ENCODE measurements at regions not wholly inside any gene's neighbourhood (a gene's known extent, or its start where the extent isn't known, plus 50 kb on each side); places are given as distances from the start of the nearest gene placed in this dataset.
"Not testable (repeated sequence)": the region's sequence is repeated elsewhere in the genome, so short reads cannot be mapped to it uniquely, and the experiment has no call there.

DNA sequence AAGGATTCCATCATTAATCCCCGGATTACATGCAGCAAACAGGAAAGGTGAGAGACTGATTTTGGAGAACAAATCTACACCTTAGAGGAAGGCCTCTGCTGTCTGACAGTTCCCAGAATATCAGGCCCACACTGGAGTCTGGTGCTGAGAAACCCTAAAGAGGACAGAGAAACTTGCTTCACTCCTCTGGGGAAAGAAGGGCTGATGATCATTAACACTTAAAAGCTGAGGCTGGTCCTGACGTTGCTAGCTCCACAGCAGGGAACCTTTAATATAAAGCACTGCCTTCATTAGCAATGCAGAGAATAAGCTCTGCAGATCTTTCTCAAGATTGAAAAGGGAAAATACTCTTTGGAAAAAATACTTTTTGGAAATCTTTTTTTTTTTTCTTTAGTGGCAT is 1472.4 kb upstream of the GOT2 start:
- DNase-seq, result no peak

DNA sequence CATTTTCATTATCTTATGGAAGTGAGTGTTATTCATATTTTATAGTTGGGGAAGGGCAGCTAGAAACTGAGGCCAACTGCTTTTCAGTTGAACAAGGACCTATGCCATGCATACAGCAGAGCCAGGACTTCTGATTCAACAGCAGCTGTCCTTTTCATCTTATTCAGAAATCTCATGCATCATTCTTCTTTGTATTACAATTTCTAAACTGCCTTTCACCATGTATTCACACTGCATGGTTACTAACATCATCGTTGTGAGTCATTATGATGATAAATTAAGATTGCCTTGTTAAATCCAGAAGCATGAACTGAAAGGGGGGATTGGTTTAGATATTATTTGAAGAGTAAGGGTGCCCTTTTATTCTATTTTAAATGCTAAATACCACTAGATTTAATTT is 1470.1 kb upstream of the GOT2 start:
- no peak for DNase-seq

DNA sequence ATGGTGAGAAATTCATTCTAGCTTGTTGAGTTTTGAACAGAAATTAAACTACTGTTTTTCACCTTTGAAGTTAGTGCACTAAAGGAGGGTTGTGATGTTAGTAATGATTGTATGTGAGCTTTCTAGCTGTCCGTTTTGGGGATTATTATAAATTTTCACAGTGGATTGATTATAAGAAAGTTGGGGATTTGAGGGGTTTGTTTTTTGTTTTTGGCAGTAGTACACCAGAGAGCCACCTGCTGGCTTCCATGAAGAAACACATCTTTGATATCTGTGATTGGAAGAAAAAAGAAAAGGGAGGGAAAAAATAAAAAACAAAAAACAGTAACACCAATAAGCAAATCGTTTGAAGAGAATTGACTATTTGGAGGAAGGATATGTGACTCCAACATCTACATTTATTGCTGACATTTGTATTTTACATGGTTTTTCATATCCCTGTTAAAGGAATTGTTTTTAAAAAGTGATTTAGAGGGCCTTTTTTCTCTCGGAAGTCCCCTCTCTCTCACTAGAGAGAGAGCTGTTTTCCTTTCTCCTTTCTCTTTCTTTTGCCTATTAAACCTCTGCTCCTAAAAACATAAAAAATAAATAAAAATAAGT is 1469.5 kb upstream of the GOT2 start:
- DNase-seq, result no peak

DNA sequence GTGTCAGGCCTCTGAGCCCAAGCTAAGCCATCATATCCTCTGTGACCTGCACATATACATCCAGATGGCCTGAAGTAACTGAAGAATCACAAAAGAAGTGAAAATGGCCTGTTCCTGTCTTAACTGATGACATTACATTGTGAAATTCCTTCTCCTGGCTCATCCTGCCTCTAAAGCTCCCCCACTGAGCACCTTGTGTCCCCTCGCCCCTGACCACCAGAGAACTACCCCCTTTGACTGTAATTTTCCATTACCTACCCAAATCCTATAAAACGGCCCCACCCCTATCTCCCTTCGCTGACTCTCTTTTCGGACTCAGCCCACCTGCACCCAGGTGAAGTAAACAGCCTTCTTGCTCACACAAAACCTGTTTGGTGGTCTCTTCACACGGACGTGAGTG is 1466.6 kb upstream of the GOT2 start:
- DNase-seq, result not testable (repeated sequence)

DNA sequence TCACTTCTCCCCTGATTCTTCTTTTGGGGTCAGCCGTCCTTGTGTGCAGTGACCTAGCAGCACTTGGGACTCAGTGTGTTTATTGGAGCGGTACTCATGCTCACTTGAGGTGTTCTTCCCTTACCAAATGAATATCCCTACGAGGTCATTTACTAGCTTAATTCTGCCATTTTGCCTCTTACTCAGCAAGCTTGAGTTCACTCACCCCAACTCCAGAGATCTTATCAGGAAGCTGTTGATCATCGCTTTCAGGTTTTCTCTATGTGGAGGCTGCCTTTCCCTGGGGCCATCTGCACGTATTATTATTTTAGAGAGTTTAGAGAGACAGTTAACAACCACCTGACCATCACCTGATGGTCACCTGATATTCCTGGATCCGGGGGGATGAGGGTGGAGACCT is 1466.0 kb upstream of the GOT2 start:
- DNase-seq, result no peak

DNA sequence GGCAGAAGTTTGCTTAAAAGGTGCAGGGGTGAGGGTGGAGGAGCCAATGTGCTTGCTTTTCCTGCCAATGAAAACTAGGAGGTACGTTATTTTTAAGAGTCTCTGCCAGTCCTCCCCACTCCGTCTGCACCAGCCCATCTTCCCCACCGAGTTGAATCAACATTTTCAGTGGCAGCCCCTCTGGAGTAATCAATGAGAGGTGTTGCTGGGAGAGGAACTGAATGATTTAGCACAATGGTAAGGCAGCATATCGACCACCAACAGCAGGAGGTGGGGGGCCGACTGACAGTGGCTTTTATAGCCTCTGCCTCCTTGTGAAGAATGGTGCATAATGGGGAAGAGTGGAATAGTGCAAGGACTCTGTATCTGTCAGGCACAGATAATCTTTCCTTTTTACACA is 1465.0 kb upstream of the GOT2 start:
- DNase-seq, result no peak

DNA sequence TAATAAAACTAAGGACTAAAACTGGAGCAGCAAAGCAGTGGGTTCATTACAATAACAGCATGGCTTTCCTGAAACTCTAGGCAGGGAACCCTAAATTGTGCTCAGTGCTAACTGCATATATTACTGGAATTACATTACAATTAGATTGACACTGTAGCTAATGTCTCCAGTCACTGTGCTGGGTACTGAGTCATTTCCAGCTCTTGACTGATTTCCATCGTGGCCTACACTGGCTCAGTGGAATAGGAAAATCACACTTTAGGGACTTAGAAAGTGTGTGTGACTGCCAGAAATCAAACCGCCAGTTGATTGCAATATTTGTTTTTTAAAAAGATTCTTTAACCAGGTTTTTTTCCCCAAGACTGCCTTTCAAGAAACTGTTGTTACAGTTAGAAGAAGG is 1447.4 kb upstream of the GOT2 start:
- no peak for DNase-seq

DNA sequence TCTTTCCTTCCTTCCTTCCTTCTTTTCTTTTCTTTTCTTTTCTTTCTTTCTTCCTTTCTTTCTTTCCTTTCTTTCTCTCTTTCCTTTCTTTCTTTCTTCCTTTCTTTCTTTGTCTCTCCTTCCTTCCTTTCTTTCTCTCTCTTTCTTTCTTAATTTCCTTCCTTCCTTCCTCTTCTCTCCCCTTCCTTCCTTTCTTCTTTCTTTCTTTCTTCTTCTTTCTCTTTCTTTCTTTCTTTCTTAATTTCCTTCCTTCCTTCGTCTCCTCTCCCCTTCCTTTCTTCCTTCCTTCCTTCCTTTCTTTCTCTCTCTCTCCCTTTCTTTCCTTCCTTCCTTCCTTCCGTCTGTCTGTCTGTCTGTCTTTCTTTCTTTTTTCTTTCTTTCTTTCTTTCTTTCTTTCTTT is 1446.5 kb upstream of the GOT2 start:
- DNase-seq, result no peak

DNA sequence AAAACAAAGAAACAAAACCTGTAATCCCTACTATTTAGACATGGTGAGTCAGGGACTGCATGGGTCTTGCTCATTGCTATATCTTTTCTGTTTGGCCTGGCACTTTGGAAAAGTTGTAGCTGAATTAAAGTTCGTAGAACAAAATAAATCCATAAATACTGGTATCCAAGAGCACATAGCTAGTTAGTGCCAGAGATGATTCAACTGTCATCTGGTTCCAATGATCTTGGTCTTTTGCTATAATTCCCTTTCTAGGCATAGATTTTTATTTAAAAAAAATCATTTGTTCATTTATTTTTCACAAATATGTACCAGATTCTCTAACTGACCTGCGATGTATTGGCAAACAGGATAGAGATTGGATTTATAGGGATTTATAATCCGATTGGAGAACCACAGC is 1436.1 kb upstream of the GOT2 start:
- DNase-seq, result no peak

DNA sequence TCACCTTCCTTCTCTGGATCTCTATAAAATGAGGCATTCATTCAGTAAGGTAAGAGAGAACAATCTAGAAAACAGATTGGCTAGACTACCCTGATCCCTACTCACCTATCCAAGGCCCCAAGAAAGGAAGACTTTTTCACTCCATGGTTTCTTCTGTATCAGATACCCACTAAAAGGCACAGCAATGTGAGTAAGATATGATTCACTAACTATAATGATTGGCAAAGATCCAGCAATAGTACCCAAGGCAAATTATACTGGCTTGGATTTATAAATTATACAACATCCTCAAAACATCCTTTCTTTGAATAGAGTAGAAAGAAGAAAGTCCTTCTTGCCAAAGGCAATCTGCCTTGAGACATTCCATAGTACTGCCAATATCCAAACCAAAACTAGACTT is 1432.0 kb upstream of the GOT2 start:
- no peak for DNase-seq

DNA sequence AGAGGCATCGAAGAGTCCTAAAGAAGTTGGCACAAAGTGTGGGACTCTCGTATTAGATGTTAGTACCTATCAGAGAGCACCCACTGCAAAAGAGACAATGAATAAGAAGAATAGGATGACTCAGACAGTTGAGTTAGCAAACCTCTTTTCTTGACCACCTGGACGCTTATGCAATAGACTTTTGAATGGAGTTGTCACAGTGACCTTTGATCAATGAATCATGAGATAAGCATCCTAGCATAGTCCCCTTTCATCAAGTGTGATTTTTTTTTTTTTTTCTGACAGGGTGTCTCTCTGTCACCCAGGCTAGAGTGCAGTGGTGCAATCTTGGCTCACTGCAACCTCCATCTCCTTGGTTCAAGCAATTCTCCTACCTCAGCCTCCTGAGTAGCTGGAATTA is 1417.9 kb upstream of the GOT2 start:
- no peak for DNase-seq

DNA sequence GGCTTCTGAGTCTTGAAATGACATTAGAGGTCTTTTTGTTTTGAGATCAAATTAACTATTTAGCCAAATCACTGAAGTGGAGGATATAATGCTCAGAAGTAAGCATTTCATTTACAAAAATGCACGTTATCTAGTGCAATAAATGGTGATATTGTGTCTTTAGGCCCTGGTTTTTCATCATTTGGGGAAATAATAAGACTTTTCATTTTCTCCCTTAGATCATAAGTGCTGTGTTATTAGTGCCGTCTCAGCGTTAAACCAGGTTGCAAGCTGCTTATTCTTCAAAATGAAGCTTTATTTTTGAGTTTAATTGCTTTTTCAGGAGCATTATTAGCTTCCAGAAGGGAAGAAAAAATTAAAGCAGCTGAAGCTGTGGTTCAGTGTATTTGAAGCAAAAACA is 1416.8 kb upstream of the GOT2 start:
- no peak for DNase-seq

DNA sequence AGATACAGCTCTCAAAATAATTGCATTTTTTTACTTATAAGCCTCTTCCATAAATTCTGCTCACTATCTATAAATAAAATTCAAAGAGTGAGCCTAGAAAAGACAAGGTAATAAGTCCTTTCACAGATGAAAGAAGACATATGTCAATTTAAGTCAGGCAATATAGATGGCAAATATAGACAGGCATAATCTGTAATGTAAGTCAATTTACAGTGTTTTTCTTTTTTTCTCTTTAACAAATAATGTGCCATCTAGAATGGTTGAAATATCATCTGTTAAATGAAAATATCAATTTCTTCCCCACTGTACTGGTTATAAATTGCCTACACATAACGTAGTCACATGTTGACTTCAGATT is 1409.2 kb upstream of the GOT2 start:
- DNase-seq, result no peak

DNA sequence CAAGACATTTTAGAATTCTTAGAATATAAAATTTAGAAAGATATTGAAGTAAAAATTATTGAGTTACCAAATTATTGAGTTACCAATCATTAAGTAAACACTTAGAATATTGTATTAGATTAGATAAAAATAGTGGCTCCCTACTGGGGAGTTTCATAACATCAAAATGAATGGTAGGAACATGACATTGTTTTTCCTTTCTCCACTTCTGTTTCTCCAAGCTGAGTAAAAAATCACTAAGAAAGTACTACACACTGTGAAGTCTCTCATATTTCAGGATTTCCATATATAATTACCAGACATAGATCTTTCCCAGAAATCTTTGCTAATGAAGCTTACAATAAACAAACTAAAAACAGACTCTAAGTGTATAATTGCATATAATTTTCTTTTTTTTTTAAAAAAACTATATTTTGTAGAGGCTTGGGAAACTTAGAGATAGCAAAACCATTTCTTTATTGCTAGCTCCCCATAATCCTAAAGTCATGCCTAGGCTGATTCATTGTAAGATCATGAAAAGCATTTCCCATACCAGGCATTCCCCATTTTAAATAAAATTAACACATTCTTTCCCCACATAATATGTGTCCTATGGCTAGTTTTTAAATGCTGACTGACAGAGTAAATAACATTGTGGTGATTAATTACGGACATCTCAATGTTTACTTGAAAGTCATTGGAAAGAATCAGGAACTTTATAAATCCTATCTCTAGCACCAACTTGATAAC is 1408.7 kb upstream of the GOT2 start:
- no peak for DNase-seq

DNA sequence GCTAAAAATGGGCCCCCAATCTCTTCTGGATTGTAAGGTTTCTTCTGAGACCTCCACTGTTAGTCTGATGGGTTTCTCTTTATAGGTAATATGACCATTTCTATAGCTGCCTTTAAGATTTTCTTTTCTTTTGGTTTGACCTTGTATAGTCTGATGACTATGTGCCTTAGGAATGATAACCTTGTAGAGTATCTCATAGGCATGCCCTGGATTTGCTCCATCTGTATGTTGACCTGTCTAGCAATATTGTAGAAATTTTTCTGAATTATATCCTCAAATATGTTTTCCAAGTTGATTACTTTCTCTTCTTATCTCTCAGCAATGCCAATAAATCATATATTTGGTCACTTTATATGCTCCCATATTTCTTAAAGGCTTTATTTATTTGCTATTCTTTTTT is 1403.8 kb upstream of the GOT2 start:
- no peak for DNase-seq

DNA sequence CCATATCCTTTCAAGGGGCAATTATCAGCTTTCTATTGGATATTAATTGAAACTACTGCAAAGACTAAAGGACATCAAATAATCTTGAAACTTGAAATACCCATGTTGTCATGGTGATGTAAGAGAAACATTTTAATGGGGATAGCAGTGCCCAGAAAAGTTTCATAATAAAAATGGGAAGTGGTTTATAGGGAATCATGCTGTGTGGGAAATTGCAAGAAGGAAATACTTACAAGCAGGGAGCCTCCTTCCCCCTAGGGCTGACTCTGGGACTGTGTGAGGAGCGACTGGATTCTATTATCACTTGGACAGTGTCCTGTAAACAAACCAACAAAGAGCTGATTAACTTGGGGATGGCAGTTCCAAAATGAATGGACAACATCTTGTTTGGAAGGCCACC is 1393.1 kb upstream of the GOT2 start:
- no peak for DNase-seq

DNA sequence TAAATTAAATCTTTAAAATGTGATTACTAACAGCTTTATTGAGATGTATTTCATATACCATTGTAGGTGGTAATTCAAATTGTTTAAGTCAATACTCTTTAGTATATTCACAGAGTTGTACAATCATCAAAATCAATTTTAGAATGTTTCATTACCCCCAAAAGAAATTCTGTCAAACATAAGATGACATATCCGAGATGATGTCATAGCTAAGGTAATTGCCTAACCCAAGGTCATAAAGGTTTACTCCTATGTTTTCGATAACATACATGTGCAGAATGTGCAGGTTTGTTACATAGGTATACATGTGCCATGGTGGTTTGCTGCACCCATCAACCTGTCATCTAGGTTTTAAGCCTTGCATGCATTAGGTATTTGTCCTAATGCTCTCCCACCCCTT is 1392.0 kb upstream of the GOT2 start:
- DNase-seq, result not testable (repeated sequence)

DNA sequence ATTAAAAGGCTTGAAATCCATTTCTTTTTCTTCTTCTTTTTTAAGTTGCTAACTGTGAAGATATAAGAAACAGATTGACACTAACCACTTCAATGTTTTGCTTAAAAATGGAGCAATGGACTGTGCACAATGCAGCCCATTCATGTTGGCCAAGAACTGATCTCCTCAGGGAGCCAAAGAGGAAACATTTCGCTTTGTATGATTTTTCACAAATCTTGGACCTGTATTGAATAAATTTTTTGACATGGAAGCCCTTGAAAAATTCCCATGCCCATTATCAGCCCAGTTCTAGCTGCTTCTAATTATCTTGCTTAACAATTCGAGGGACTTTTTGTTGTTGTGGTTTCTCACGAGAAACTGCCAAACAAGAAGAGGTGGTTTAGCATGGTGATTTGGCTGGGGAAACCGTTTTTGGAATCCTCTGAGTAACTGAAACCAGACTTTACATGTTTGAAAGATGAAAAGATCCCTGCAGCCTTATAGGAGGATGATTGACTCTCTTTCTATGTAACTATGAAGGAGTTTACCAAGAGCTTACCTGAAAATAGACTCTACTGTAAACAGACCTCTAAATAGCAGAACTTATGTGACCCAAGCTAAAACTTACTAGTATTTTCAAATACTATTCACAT is 1389.4 kb upstream of the GOT2 start:
- DNase-seq, result no peak

DNA sequence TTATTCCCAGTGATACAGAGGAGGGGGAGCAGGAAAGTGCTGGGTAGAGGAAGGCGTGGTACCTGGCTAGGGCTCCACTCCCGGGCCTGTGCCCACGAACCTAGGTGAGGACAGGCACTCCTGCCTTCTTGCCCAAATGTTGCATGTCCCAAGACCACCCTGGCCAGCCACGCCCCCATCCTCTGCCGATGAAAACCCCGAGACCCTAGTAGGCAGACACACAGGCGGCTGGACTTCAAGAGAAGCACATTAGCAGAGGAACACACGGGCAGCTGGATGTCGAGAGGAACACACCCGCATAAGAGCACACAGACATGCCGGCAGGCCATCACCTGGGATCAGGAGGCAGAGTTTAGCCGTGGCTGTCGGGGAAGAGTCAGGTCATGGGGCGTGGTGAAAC is 1386.5 kb upstream of the GOT2 start:
- no peak for DNase-seq

DNA sequence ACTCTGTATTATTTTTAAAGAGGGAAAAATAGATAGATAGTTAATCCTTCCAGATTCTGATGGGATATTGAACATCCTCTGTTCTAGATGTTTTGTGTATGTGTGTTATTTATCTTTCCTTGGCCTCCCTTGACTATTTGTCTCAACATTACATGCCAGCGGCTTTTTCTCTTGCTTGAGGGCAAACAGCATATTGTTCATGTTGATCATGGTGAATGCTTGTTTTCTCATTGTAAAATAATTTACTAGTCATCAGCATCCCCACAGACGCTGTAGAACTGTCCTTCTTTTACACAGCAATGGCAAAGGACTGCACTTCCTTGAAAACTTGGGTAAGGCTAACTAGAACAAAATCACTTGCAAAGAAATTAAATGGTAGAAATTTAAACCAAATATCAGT is 1376.4 kb upstream of the GOT2 start:
- no peak for DNase-seq

DNA sequence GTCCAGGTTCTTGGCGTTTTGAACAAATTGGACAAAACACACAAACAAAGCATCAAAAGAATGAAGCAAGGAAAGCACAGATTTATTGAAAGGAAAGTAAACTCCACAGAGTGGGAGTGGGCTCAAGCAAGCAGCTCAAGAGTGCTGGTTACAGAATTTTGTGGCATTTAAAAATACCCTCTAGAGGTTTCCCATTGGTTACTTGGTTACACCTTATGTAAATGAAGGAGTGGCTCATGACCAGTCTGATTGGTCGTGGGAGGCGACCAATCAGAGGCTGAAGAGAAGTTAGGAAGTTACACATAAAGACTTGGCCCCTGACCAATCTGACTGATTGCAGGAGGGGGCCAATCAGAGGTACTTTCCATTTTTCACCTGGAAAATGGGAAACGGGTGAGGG is 1373.8 kb upstream of the GOT2 start:
- no peak for DNase-seq

DNA sequence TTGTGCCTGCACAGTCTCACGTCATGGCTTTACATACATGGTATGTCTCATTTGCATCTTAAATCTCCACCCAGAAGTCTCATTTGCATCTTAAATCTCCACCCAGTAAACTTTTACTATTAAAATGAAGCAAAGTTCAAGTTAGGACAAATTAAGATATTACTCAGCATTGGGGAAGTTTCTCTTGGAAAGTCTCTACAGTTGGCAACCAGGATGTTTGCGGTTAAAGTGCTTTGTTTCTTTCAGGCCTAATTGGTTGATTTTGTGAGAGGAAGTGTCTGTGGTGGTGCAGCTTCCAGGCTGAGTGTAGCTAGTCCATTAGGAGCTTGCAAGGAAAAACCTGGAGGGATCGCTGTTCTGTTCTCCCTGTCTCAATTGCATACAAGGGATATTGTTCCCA is 1373.3 kb upstream of the GOT2 start:
- DNase-seq, result no peak

DNA sequence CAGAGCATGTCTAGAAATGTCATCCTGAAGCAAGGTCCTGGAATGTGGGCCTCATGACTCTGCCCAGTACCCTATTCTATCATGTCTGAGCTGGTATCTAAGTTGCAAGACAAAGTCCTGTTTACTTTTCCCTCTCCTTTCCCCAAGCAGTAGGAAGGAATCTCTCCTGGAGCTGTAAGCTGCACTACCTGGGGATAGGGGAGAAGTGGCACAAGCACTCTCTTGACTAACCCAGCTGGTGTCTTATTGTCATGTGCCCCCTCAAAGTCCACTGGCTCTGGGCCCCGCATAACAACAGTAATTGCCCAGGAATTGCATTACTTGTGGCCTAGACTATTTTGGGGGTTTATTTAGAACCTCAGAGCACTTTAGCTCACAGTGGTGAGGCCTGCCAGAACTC is 1366.3 kb upstream of the GOT2 start:
- no peak for DNase-seq

DNA sequence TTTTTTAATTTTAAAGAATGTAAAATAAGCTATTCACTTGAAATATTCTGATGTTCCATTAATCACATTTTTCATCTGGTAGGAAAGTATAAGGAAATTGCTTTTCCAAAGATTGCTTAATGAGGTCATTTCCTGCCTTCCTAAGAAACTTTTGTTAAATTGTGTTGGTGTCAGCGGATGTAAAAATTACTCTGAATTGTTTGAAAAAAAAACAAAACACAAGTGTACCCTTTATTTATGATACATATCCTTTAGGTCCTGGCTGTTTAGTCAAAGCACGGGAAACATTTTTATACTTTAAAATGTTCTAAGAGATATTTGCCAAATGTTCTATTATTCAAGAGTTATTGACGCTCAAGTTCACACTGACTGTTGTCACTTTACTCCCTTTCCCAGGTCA is 1357.4 kb upstream of the GOT2 start:
- no peak for DNase-seq

DNA sequence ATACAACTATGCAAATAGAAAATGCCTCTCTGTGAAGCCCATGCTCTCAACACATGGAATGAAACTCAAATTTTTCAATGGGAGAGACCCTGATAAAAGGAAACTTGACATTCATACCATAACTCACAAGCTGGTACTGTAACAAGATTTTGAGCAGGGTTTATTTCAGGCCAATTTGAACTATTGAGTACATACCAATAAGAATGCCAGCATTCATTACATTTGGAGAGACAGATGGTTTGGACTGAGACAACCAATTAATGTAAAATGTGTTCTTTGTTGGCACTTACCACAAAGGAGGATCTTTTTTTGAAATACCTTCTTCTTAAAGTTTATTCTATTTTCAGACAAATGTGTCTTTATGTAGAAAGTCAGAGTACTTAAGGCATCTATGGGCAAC is 1357.0 kb upstream of the GOT2 start:
- DNase-seq, result no peak

All from CD4-positive, alpha-beta T cell treated with Interleukin-4 for 4 hours (primary cell).